HepG2 (cell line): ENCODE measurements at regions not wholly inside any gene's neighbourhood (a gene's known extent, or its start where the extent isn't known, plus 50 kb on each side); places are given as distances from the start of the nearest gene placed in this dataset.

Source experiments
- CBX5 ChIP-seq: sonication (generic); formaldehyde crosslinking; IDR thresholded peaks from 2 replicates; pipeline ENCODE4 v1.4.0; 2020; ENCODE audit warnings: missing genetic modification reagents, borderline replicate concordance
- CEBPZ ChIP-seq: IDR thresholded peaks from 2 replicates; pipeline ENCODE4 v1.6.1; 2012; ENCODE audit warnings: low read length, improper control_type of control experiment
- PRDM10 ChIP-seq: sonication (generic); formaldehyde crosslinking; IDR thresholded peaks from 2 replicates; pipeline ENCODE4 v1.4.0; 2020; ENCODE audit warnings: low read depth, missing genetic modification reagents
- ZBTB34 ChIP-seq: sonication (generic); formaldehyde crosslinking; IDR thresholded peaks from 2 replicates; pipeline ENCODE4 v1.8.0; 2022; ENCODE audit warnings: mild to moderate bottlenecking, missing genetic modification reagents

- TF ChIP-seq CBX5 (CRISPR knock-in tag) (no peak), ZBTB34 (CRISPR knock-in tag) (no peak), CEBPZ (no peak), PRDM10 (CRISPR knock-in tag) (no peak)
These were observed 323.0 kb downstream of the KCNJ2 start (continued) for GRCh38 chr17:70492368-70492767.
